ENCODE measurements at regions not wholly inside any gene's neighbourhood (a gene's known extent, or its start where the extent isn't known, plus 50 kb on each side); places are given as distances from the start of the nearest gene placed in this dataset.

GRCh38 chr9:29714860-29715259 is 2141.6 kb upstream of the C9orf72 start:
- H3K36me3 ChIP-seq, result no peaks in the 10 kb centered on the region
- H3K27ac ChIP-seq, result no peak overlapping the region
- intact Hi-C loops (cut with DNase I), result no loop called here
- WGBS, 3 donors, result 57 to 60% (median 59%) methylated on average over 2 of the region's 2 CpGs
- no peaks in the 10 kb centered on the region for H3K27me3 ChIP-seq
- H3K4me3 ChIP-seq, result no peak overlapping the region
- no peaks in the 10 kb centered on the region for H3K9me3 ChIP-seq
- DNase-seq, result no peak
- H3K4me1 ChIP-seq (ENCODE audit: insufficient read depth), result no peaks in the 10 kb centered on the region
- TF ChIP-seq CTCF (IDR thresholded peaks at IDR 0.05) (no peak), POLR2A (IDR thresholded peaks at IDR 0.05) (no peak)

GRCh38 chr9:29717631-29718030 is 2144.3 kb upstream of the C9orf72 start:
- H3K9me3 ChIP-seq, result no peaks in the 10 kb centered on the region
- intact Hi-C loops (cut with DNase I), result no loop called here
- no peak overlapping the region for H3K4me3 ChIP-seq
- TF ChIP-seq POLR2A (IDR thresholded peaks at IDR 0.05) (no peak), EP300 (IDR thresholded peaks at IDR 0.05) (no peak), CTCF (IDR thresholded peaks at IDR 0.05) (no peak)
- H3K4me1 ChIP-seq (ENCODE audit: insufficient read depth), result no peaks in the 10 kb centered on the region
- H3K36me3 ChIP-seq, result no peaks in the 10 kb centered on the region
- H3K27me3 ChIP-seq, result no peaks in the 10 kb centered on the region
- H3K27ac ChIP-seq, result no peak overlapping the region
- WGBS, 3 donors, result 67 to 72% (median 68%) methylated on average over 2 of the region's 2 CpGs
- DNase-seq, result no peak

- TF ChIP-seq EP300 (IDR thresholded peaks at IDR 0.05) (no peak), CTCF (IDR thresholded peaks at IDR 0.05) (no peak), POLR2A (IDR thresholded peaks at IDR 0.05) (no peak)
- no peaks in the 10 kb centered on the region for H3K4me1 ChIP-seq (ENCODE audit: insufficient read depth)
- DNase-seq, result no peak
- H3K9me3 ChIP-seq, result no peaks in the 10 kb centered on the region
- intact Hi-C loops (cut with DNase I), result loop anchor here in 1 of 4 donors (2.0 kb wide), 1 partner anchor 75 kb away; no protein-coding TSS in a partner anchor
- H3K36me3 ChIP-seq, result no peaks in the 10 kb centered on the region
- H3K4me3 ChIP-seq, result no peak overlapping the region
- no peak overlapping the region for H3K27ac ChIP-seq
- WGBS, 3 donors, result 19 to 39% (median 22%) methylated on average over 1 of the region's 1 CpG
- H3K27me3 ChIP-seq, result no peaks in the 10 kb centered on the region
These were observed 2156.9 kb upstream of the C9orf72 start for GRCh38 chr9:29730163-29730562.

- Histone ChIP-seq H3K27ac (no peak overlapping the region), H3K9me3 (no peaks in the 10 kb centered on the region), H3K4me3 (no peak overlapping the region), H3K27me3 (no peaks in the 10 kb centered on the region), H3K4me1 (ENCODE audit: insufficient read depth) (no peaks in the 10 kb centered on the region), H3K36me3 (no peaks in the 10 kb centered on the region)
- DNase-seq, result no peak
- TF ChIP-seq EP300 (IDR thresholded peaks at IDR 0.05) (no peak), CTCF (IDR thresholded peaks at IDR 0.05) (no peak), POLR2A (IDR thresholded peaks at IDR 0.05) (no peak)
- intact Hi-C loops (cut with DNase I), result no loop called here
- 79 to 85% (median 84%) methylated on average over 3 of the region's 3 CpGs for WGBS, 3 donors
These were observed 2167.2 kb upstream of the C9orf72 start for GRCh38 chr9:29740518-29740917.

- Histone ChIP-seq H3K9me3 (no peaks in the 10 kb centered on the region), H3K36me3 (no peaks in the 10 kb centered on the region), H3K4me3 (no peak overlapping the region), H3K4me1 (ENCODE audit: insufficient read depth) (no peaks in the 10 kb centered on the region), H3K27ac (no peak overlapping the region), H3K27me3 (no peaks in the 10 kb centered on the region)
- no peak for DNase-seq
- intact Hi-C loops (cut with DNase I), result no loop called here
- TF ChIP-seq POLR2A (IDR thresholded peaks at IDR 0.05) (no peak), EP300 (IDR thresholded peaks at IDR 0.05) (no peak), CTCF (IDR thresholded peaks at IDR 0.05) (no peak)
These were observed 2167.9 kb upstream of the C9orf72 start for GRCh38 chr9:29741169-29741568.

All from ovary (tissue), 7 donors.